ENCODE measurements at regions not wholly inside any gene's neighbourhood (a gene's known extent, or its start where the extent isn't known, plus 50 kb on each side); places are given as distances from the start of the nearest gene placed in this dataset.
A peak's percentile ranks its signal among the peaks of the same experiment; 100 is the strongest.

- TF ChIP-seq CTCF (IDR thresholded peaks at IDR 0.05; ENCODE audit: low read depth, low read length, missing control alignments), result peak; percentile 69
- no peak overlapping the region for H3K4me3 ChIP-seq (ENCODE audit: low read depth, low read length)
- DNase-seq (ENCODE audit: low read depth), result peak; percentile 18
- in situ Hi-C loops (cut with HindIII; ENCODE audit: low sequenced_read_pairs), result no loop called here
Observed at GRCh38 chr2:223306371-223306770, 254.4 kb downstream of the KCNE4 start.

GRCh38 chr2:223311889-223312680, 260.1 kb downstream of the KCNE4 start:
- no peak for TF ChIP-seq CTCF (IDR thresholded peaks at IDR 0.05; ENCODE audit: low read depth, low read length, missing control alignments)
- no peak overlapping the region for H3K4me3 ChIP-seq (ENCODE audit: low read depth, low read length)
- DNase-seq (ENCODE audit: low read depth), result no peak
- in situ Hi-C loops (cut with HindIII; ENCODE audit: low sequenced_read_pairs), result no loop called here

GRCh38 chr2:223313101-223313500, 261.1 kb downstream of the KCNE4 start:
- no peak overlapping the region for H3K4me3 ChIP-seq (ENCODE audit: low read depth, low read length)
- DNase-seq (ENCODE audit: low read depth), result no peak
- in situ Hi-C loops (cut with HindIII; ENCODE audit: low sequenced_read_pairs), result no loop called here
- no peak for TF ChIP-seq CTCF (IDR thresholded peaks at IDR 0.05; ENCODE audit: low read depth, low read length, missing control alignments)

- no peak for TF ChIP-seq CTCF (IDR thresholded peaks at IDR 0.05; ENCODE audit: low read depth, low read length, missing control alignments)
- no peak overlapping the region for H3K4me3 ChIP-seq (ENCODE audit: low read depth, low read length)
- in situ Hi-C loops (cut with HindIII; ENCODE audit: low sequenced_read_pairs), result no loop called here
- no peak for DNase-seq (ENCODE audit: low read depth)
Observed at GRCh38 chr2:223314811-223315210, 262.8 kb downstream of the KCNE4 start.

- in situ Hi-C loops (cut with HindIII; ENCODE audit: low sequenced_read_pairs), result no loop called here
- DNase-seq (ENCODE audit: low read depth), result peak; percentile 12
- H3K4me3 ChIP-seq (ENCODE audit: low read depth, low read length), result no peak overlapping the region
- no peak for TF ChIP-seq CTCF (IDR thresholded peaks at IDR 0.05; ENCODE audit: low read depth, low read length, missing control alignments)
Observed at GRCh38 chr2:223315813-223316212, 263.8 kb downstream of the KCNE4 start.

- in situ Hi-C loops (cut with HindIII; ENCODE audit: low sequenced_read_pairs), result no loop called here
- no peak overlapping the region for H3K4me3 ChIP-seq (ENCODE audit: low read depth, low read length)
- DNase-seq (ENCODE audit: low read depth), result no peak
- TF ChIP-seq CTCF (IDR thresholded peaks at IDR 0.05; ENCODE audit: low read depth, low read length, missing control alignments), result no peak
Observed at GRCh38 chr2:223316342-223316741, 264.4 kb downstream of the KCNE4 start.

Data from astrocyte of the cerebellum (primary cell).